T1000 (cell line): ENCODE measurements at regions not wholly inside any gene's neighbourhood (a gene's known extent, or its start where the extent isn't known, plus 50 kb on each side); places are given as distances from the start of the nearest gene placed in this dataset.
"Not testable (repeated sequence)": the region's sequence is repeated elsewhere in the genome, so short reads cannot be mapped to it uniquely, and the experiment has no call there.

Source experiments
- DNase-seq: peaks from one replicate; lab custom pipeline; 2025; ENCODE audit warnings: mixed read lengths; lab: John Stamatoyannopoulos, UW

DNA sequence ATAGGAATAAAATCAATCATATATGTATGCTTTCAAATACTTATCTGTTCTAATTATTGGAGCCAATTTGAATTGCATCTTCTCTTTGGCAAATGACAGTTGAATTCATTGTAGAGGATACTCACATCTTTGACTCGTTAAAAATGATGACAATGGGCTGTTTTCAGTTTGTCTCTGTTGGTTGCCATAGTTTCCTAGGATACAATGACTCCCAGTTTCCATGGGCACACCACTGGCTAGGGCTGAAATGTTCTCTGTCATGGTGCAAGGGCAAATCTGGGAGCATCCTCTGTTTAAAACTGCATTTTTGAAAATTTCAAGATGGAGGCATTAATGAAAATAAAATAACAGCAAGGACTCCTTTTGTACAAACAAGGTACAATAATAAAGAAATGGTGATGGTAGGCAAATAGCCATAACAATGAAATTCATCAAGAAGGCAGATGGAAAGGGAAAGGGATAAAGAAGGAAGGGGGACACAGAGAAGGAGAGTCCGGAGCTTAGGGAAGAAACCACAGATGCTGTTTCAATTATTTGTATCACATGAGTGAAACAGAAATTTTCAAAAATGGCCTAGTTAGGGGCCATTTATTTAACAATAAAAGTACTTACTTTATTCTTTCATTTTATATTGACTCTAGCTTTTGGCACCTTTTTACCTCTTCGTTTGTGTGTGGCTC is 378.8 kb upstream of the SEMA6A start:
- DNase-seq = no peak

GRCh38 chr5:116951219-116951618 is 376.6 kb upstream of the SEMA6A start:
- no peak for DNase-seq

DNA sequence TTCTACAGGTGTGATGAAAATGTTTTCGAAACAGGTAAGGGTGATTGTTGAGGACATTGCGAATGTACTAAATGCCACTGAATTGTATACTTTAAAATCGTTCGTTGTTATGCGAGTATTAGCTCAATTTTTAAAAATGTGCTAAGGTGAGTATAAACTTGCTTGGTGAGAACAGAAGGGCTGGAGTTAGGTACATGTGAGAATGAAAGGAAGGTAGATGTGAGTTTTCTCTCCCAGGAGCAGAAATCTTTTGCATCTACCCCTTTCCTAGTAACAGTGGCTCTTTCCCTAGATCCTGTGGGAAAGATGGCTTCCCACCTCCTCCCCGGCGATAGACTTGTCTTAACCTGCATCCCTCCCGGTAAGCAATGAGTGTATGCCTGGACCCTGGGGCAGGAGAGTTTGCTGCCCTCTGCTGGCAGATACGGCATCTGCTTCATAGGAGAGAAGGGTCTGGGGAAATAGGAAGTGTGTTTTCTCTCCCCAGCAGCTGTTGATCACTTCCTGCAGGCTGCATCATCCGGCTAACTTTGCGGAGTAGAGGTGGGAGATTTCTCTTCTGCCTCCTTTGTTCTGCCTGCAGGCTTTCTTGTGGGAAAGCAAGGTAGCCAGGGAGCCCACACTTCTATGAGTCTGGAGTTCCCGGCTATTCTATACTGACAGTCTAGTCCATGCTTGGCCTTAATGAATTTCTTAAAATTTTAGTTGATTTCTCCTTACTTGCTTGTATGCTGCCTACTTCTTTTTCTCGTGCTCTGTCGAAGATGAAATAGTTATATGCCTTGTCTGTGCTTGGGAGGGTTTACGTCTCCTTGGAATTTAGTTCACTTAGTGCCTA is 373.3 kb upstream of the SEMA6A start:
- no peak for DNase-seq

- not testable (repeated sequence) for DNase-seq
Observed at GRCh38 chr5:116945613-116946382, 371.2 kb upstream of the SEMA6A start.

DNA sequence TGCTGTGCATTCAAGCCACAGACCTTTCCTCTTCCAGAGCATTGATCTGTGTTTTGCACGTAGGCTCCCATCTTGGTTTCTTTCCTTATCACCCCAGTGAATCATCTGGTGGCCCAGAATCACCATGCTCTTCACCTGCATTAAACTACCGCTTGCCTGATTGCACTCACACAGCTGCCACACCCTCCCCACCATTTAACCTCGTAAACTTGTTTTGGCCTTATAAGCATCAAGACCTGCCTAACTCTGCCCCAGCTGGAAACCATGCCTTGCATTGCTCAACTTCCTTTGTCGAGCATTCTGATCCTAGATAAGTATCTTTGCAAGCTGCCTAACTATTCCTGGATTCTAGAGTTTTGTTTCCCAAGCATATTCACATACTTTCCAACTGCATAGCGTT is 369.6 kb upstream of the SEMA6A start:
- DNase-seq = no peak

GRCh38 chr5:116942622-116943021 is 368.0 kb upstream of the SEMA6A start:
- DNase-seq = no peak

- DNase-seq = no peak
Observed at GRCh38 chr5:116939641-116940040, 365.0 kb upstream of the SEMA6A start.

DNA sequence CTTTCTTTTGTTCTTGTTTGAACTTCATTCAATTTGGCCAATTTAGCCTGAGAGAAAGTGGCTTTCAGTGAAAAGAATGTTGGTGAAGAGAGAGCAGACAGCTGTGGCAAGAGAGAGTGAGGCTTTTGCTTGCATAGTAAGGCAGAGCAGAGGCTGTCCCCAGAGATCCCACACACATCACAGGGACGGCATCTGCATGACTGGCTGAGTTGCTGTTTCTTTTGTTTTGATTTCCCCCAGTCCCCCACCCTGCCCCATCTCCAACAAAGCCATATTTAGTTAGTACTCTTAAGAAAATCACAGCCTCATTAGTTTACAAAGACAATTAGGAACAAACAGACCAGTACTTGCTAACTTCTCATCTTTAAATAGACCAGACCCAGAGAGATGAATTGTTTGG is 363.9 kb upstream of the SEMA6A start:
- DNase-seq = no peak

DNA sequence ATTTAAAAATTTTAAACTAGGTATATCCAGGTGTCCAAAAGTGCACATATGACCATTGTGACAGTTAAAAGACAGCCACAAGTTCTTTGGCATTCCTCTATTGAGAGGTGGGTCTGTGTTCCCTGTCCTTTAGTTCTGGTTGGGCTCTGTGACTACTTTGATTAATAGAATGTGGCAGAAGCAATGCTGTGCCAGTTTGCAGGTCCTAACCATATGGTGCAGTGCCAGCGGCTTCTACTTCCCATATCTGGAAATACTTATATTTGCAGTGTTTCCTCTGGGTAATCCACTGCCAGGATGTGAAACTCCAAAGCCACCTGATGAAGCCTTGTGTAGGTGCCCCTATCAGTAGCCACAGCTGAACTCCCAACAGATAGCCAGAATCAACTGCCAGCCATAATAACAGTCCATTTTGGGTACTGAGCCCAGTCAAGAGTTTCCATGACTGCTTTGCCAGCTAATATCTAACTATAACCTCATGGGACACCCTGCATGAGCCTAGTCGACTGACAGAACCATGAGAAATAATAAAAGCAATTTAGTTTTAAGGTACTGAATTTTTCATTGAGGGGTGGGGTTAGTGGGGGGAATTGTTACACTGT is 361.0 kb upstream of the SEMA6A start:
- DNase-seq = no peak

DNA sequence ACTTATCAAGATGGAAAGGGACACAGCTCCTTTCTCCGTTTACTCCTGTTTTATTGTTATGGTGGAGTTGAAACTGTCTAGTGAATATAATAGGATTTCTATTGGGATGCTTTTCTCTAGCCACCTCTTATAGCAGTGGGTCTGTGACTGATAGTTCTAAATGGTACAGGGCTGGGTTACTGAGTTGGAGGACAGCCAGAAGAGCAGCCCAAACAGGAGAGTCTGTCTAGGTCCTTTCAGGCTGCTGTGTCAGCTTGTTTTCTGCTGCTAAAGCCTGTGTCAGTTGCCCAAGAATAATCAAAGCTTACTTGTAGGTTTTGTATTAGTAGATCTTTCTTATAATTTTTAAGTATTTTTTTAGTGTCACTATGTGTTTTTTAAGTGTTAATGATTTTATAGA is 356.0 kb upstream of the SEMA6A start:
- DNase-seq = no peak

- no peak for DNase-seq
Observed at GRCh38 chr5:116923344-116923743, 348.7 kb upstream of the SEMA6A start.

- no peak for DNase-seq
Observed at GRCh38 chr5:116922532-116922931, 347.9 kb upstream of the SEMA6A start.

- no peak for DNase-seq
Observed at GRCh38 chr5:116914869-116915504, 340.4 kb upstream of the SEMA6A start.

GRCh38 chr5:116912221-116912620 is 337.6 kb upstream of the SEMA6A start:
- DNase-seq = no peak

GRCh38 chr5:116911074-116911473 is 336.5 kb upstream of the SEMA6A start:
- no peak for DNase-seq

- no peak for DNase-seq
Observed at GRCh38 chr5:116908537-116908936, 333.9 kb upstream of the SEMA6A start.

- no peak for DNase-seq
Observed at GRCh38 chr5:116905885-116906284, 331.3 kb upstream of the SEMA6A start.

GRCh38 chr5:116900793-116901192 is 326.2 kb upstream of the SEMA6A start:
- no peak for DNase-seq

- no peak for DNase-seq
Observed at GRCh38 chr5:116898917-116899316, 324.3 kb upstream of the SEMA6A start.

- no peak for DNase-seq
Observed at GRCh38 chr5:116897291-116897690, 322.7 kb upstream of the SEMA6A start.

DNA sequence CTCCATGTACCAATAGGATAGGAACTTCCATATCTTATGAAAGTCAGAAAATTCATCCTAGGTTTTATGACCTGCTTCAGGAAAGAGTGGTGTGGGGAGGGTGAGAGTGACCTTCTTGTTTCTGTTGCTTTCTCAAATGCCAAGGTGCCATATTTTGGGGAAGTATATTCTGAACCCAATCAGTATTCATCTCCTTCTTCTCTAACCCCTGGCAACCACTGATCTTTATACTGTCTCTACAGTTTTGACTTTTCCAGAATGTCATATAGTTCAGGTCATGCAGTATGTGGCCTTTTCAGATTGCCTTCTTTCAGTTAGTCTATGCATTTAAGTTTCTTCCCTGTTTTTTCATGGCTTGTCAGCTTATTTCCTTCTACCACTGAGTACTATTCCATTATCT is 321.4 kb upstream of the SEMA6A start:
- DNase-seq = no peak

DNA sequence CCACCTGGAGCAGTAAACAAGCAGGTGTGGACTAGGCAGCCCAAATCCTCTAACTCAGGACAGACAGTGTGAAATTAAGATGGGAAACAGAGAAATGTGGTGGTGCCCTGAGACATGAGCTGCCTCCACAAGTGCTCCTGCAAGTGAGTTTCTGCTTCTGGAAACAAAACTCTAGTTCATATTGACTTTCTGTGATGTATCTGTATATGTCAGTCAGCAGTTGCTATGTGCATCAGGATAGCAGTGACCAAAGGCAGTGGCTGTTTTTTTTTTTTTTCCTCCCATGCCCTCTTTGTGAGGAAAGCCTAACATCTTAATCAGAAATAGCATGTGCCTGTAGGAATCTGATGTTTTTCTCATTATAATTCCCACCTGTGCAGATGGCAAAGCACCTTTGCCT is 318.4 kb upstream of the SEMA6A start:
- no peak for DNase-seq
